HUES48 (cell line): ENCODE measurements at regions not wholly inside any gene's neighbourhood (a gene's known extent, or its start where the extent isn't known, plus 50 kb on each side); places are given as distances from the start of the nearest gene placed in this dataset.
"Not testable (repeated sequence)": the region's sequence is repeated elsewhere in the genome, so short reads cannot be mapped to it uniquely, and the experiment has no call there.

Experiments
- H3K27ac ChIP-seq: one replicate; pipeline ENCODE4 v1.7.0; 2013; ENCODE audit warnings: low read depth, low read length, inconsistent platforms
- H3K27me3 ChIP-seq: 2 replicates; pipeline ENCODE4 v1.6.1; 2013; ENCODE audit warnings: mild to moderate bottlenecking, low read length; ENCODE audit not compliant: control insufficient read depth, insufficient read depth
- H3K36me3 ChIP-seq: 2 replicates; pipeline ENCODE4 v1.6.1; 2013; ENCODE audit warnings: low read length; ENCODE audit not compliant: control insufficient read depth, insufficient read depth
- H3K4me1 ChIP-seq: 2 replicates; pipeline ENCODE4 v1.6.1; 2013; ENCODE audit warnings: mild to moderate bottlenecking, low read length; ENCODE audit not compliant: control insufficient read depth, insufficient read depth
- H3K4me3 ChIP-seq: 2 replicates; pipeline ENCODE4 v1.5.1; 2013; ENCODE audit warnings: mild to moderate bottlenecking, low read depth, low read length
- H3K9ac ChIP-seq: 2 replicates; pipeline ENCODE4 v1.6.1; 2013; ENCODE audit warnings: mild to moderate bottlenecking, low read depth, low read length, moderate library complexity
- H3K9me3 ChIP-seq: 2 replicates; pipeline ENCODE4 v1.6.1; 2013; ENCODE audit warnings: low read length; ENCODE audit not compliant: control insufficient read depth, insufficient read depth

GRCh38 chr3:165635791-165636683 is 201.2 kb downstream of the BCHE start:
- Histone ChIP-seq H3K9me3 (no peaks in the 10 kb centered on the region), H3K9ac (no peak overlapping the region), H3K27ac (no peak overlapping the region), H3K27me3 (no peaks in the 10 kb centered on the region), H3K4me3 (no peak overlapping the region), H3K36me3 (no peaks in the 10 kb centered on the region), H3K4me1 (no peaks in the 10 kb centered on the region)

GRCh38 chr3:165624761-165625160 is 212.5 kb downstream of the BCHE start:
- Histone ChIP-seq H3K9ac (no peak overlapping the region), H3K36me3 (no peaks in the 10 kb centered on the region), H3K4me3 (no peak overlapping the region), H3K9me3 (peaks cover 4% of the 10 kb centered on the region; the same call in 1 of the 2 replicates), H3K4me1 (no peaks in the 10 kb centered on the region), H3K27me3 (no peaks in the 10 kb centered on the region), H3K27ac (no peak overlapping the region)

- no peak overlapping the region for H3K9ac ChIP-seq
These were observed 214.9 kb downstream of the BCHE start for GRCh38 chr3:165622356-165622755.

GRCh38 chr3:165619069-165619468 is 218.2 kb downstream of the BCHE start:
- Histone ChIP-seq H3K27me3 (no peaks in the 10 kb centered on the region), H3K9ac (no peak overlapping the region), H3K4me3 (no peak overlapping the region), H3K27ac (no peak overlapping the region), H3K4me1 (no peaks in the 10 kb centered on the region), H3K9me3 (no peaks in the 10 kb centered on the region; the same call in 1 of the 2 replicates), H3K36me3 (no peaks in the 10 kb centered on the region)

More at GRCh38 chr3:165622356-165622755, 214.9 kb downstream of the BCHE start:
- Histone ChIP-seq H3K36me3 (no peaks in the 10 kb centered on the region), H3K4me1 (no peaks in the 10 kb centered on the region), H3K27ac (no peak overlapping the region), H3K4me3 (no peak overlapping the region), H3K27me3 (no peaks in the 10 kb centered on the region), H3K9me3 (peaks cover 4% of the 10 kb centered on the region; the same call in 1 of the 2 replicates)

GRCh38 chr3:165617134-165617533 is 220.1 kb downstream of the BCHE start:
- H3K27ac ChIP-seq, result no peak overlapping the region
- no peaks in the 10 kb centered on the region for H3K36me3 ChIP-seq
- H3K4me1 ChIP-seq, result no peaks in the 10 kb centered on the region
- H3K4me3 ChIP-seq, result no peak overlapping the region
- no peak overlapping the region for H3K9ac ChIP-seq
- no peaks in the 10 kb centered on the region for H3K9me3 ChIP-seq
- no peaks in the 10 kb centered on the region for H3K27me3 ChIP-seq

GRCh38 chr3:165614337-165614736 is 222.9 kb downstream of the BCHE start:
- H3K4me3 ChIP-seq, result no peak overlapping the region
- no peak overlapping the region for H3K9ac ChIP-seq
- no peaks in the 10 kb centered on the region for H3K4me1 ChIP-seq
- no peaks in the 10 kb centered on the region for H3K9me3 ChIP-seq
- no peaks in the 10 kb centered on the region for H3K27me3 ChIP-seq
- H3K27ac ChIP-seq, result no peak overlapping the region
- H3K36me3 ChIP-seq, result no peaks in the 10 kb centered on the region

- no peaks in the 10 kb centered on the region for H3K27me3 ChIP-seq
- H3K36me3 ChIP-seq, result no peaks in the 10 kb centered on the region
- no peak overlapping the region for H3K4me3 ChIP-seq
- no peaks in the 10 kb centered on the region for H3K9me3 ChIP-seq
- no peak overlapping the region for H3K9ac ChIP-seq
- no peak overlapping the region for H3K27ac ChIP-seq
- H3K4me1 ChIP-seq, result no peaks in the 10 kb centered on the region
These were observed 224.2 kb downstream of the BCHE start for GRCh38 chr3:165613014-165613413.

- no peaks in the 10 kb centered on the region for H3K36me3 ChIP-seq
- H3K27ac ChIP-seq, result no peak overlapping the region
- H3K9ac ChIP-seq, result no peak overlapping the region
- H3K9me3 ChIP-seq, result no peaks in the 10 kb centered on the region
- H3K4me3 ChIP-seq, result no peak overlapping the region
- no peaks in the 10 kb centered on the region for H3K4me1 ChIP-seq
- H3K27me3 ChIP-seq, result no peaks in the 10 kb centered on the region
These were observed 230.0 kb downstream of the BCHE start for GRCh38 chr3:165607221-165607620.

GRCh38 chr3:165603196-165603595 is 234.0 kb downstream of the BCHE start:
- Histone ChIP-seq H3K4me3 (no peak overlapping the region), H3K9ac (no peak overlapping the region), H3K9me3 (no peaks in the 10 kb centered on the region), H3K36me3 (no peaks in the 10 kb centered on the region), H3K4me1 (no peaks in the 10 kb centered on the region), H3K27me3 (no peaks in the 10 kb centered on the region), H3K27ac (no peak overlapping the region)

- not testable (repeated sequence) for H3K36me3 ChIP-seq, H3K27ac ChIP-seq, H3K4me3 ChIP-seq, H3K9ac ChIP-seq, H3K9me3 ChIP-seq, H3K27me3 ChIP-seq, H3K4me1 ChIP-seq
These were observed 264.7 kb downstream of the BCHE start for GRCh38 chr3:165572566-165572965.

- Histone ChIP-seq H3K27ac (no peak overlapping the region), H3K36me3 (no peaks in the 10 kb centered on the region), H3K4me1 (no peaks in the 10 kb centered on the region), H3K27me3 (no peaks in the 10 kb centered on the region), H3K9ac (no peak overlapping the region), H3K4me3 (no peak overlapping the region), H3K9me3 (no peaks in the 10 kb centered on the region)
These were observed 268.2 kb downstream of the BCHE start for GRCh38 chr3:165568907-165569462.
